ENCODE measurements at regions not wholly inside any gene's neighbourhood (a gene's known extent, or its start where the extent isn't known, plus 50 kb on each side); places are given as distances from the start of the nearest gene placed in this dataset.

- no peak for ATAC-seq (ENCODE audit: insufficient read depth, low read depth)
- no peak overlapping the region for H3K9ac ChIP-seq (ENCODE audit: low read depth, low read length)
- TF ChIP-seq EZH2 (IDR thresholded peaks at IDR 0.05; ENCODE audit: borderline replicate concordance, low read depth, low read length, severe bottlenecking) (no peak), CTCF (IDR thresholded peaks at IDR 0.05; ENCODE audit: borderline replicate concordance, extremely low read depth, low read length, poor library complexity, severe bottlenecking) (no peak)
Measured at GRCh38 chr21:20425856-20426255, 572.4 kb upstream of the NCAM2 start.

GRCh38 chr21:20440338-20440737 is 557.9 kb upstream of the NCAM2 start:
- Histone ChIP-seq H3K79me2 (ENCODE audit: insufficient read depth, low read length) (no peaks in the 10 kb centered on the region), H3K9ac (ENCODE audit: low read depth, low read length) (no peak overlapping the region), H3K4me3 (ENCODE audit: low read depth in 1 of 2, low read length in 2 of 2) (no peak overlapping the region), H3K4me2 (ENCODE audit: insufficient read depth, low read length) (no peak overlapping the region), H3K27ac (ENCODE audit: low read length) (no peak overlapping the region), H3K27me3 (ENCODE audit: insufficient read depth, low read length, poor library complexity) (no peaks in the 10 kb centered on the region), H3K9me3 (ENCODE audit: insufficient read depth, low read length, severe bottlenecking) (no peaks in the 10 kb centered on the region), H3K36me3 (ENCODE audit: insufficient read depth, low read length) (no peaks in the 10 kb centered on the region), H3K4me1 (ENCODE audit: insufficient read depth, low read length) (no peaks in the 10 kb centered on the region), H2AFZ (ENCODE audit: low read depth, low read length) (no peak overlapping the region), H4K20me1 (ENCODE audit: insufficient read depth, low read length) (no peaks in the 10 kb centered on the region)
- no peak for ATAC-seq (ENCODE audit: insufficient read depth, low read depth)
- TF ChIP-seq EZH2 (IDR thresholded peaks at IDR 0.05; ENCODE audit: borderline replicate concordance, low read depth, low read length, severe bottlenecking): no peak
- no peak for TF ChIP-seq CTCF (IDR thresholded peaks at IDR 0.05; ENCODE audit: borderline replicate concordance, extremely low read depth, low read length, poor library complexity, severe bottlenecking)
- no peak for DNase-seq

More at GRCh38 chr21:20425856-20426255, 572.4 kb upstream of the NCAM2 start:
- Histone ChIP-seq H3K79me2 (ENCODE audit: insufficient read depth, low read length) (no peaks in the 10 kb centered on the region), H3K27me3 (ENCODE audit: insufficient read depth, low read length, poor library complexity) (no peaks in the 10 kb centered on the region), H3K4me3 (ENCODE audit: low read depth in 1 of 2, low read length in 2 of 2) (no peak overlapping the region), H3K4me1 (ENCODE audit: insufficient read depth, low read length) (no peaks in the 10 kb centered on the region), H3K27ac (ENCODE audit: low read length) (no peak overlapping the region), H4K20me1 (ENCODE audit: insufficient read depth, low read length) (no peaks in the 10 kb centered on the region), H3K36me3 (ENCODE audit: insufficient read depth, low read length) (no peaks in the 10 kb centered on the region), H3K9me3 (ENCODE audit: insufficient read depth, low read length, severe bottlenecking) (no peaks in the 10 kb centered on the region), H3K4me2 (ENCODE audit: insufficient read depth, low read length) (no peak overlapping the region), H2AFZ (ENCODE audit: low read depth, low read length) (no peak overlapping the region)
- no peak for DNase-seq

- Histone ChIP-seq H4K20me1 (ENCODE audit: insufficient read depth, low read length) (no peaks in the 10 kb centered on the region), H3K4me3 (ENCODE audit: low read depth in 1 of 2, low read length in 2 of 2) (no peak overlapping the region), H3K79me2 (ENCODE audit: insufficient read depth, low read length) (no peaks in the 10 kb centered on the region), H3K27ac (ENCODE audit: low read length) (no peak overlapping the region), H3K9me3 (ENCODE audit: insufficient read depth, low read length, severe bottlenecking) (no peaks in the 10 kb centered on the region), H3K4me2 (ENCODE audit: insufficient read depth, low read length) (no peak overlapping the region), H3K36me3 (ENCODE audit: insufficient read depth, low read length) (no peaks in the 10 kb centered on the region), H3K4me1 (ENCODE audit: insufficient read depth, low read length) (no peaks in the 10 kb centered on the region), H3K9ac (ENCODE audit: low read depth, low read length) (no peak overlapping the region), H3K27me3 (ENCODE audit: insufficient read depth, low read length, poor library complexity) (no peaks in the 10 kb centered on the region), H2AFZ (ENCODE audit: low read depth, low read length) (no peak overlapping the region)
- TF ChIP-seq CTCF (IDR thresholded peaks at IDR 0.05; ENCODE audit: borderline replicate concordance, extremely low read depth, low read length, poor library complexity, severe bottlenecking) (peak; percentile 56), EZH2 (IDR thresholded peaks at IDR 0.05; ENCODE audit: borderline replicate concordance, low read depth, low read length, severe bottlenecking) (no peak)
- ATAC-seq (ENCODE audit: insufficient read depth, low read depth) (no peak), DNase-seq (no peak)
Measured at GRCh38 chr21:20443558-20444155, 554.6 kb upstream of the NCAM2 start.

Measured in DND-41 (cell line).